GM18858 (cell line): ENCODE measurements at regions not wholly inside any gene's neighbourhood (a gene's known extent, or its start where the extent isn't known, plus 50 kb on each side); places are given as distances from the start of the nearest gene placed in this dataset.

Experiments used
- ATAC-seq: cut with Tn5 transposase; IDR thresholded peaks from one replicate; pipeline ENCODE4 v1.9.1; 2021; ENCODE audit not compliant: unreplicated experiment

GRCh38 chr17:45679426-45679825 lies 104.7 kb upstream of the CRHR1 start:
- ATAC-seq: no peak

GRCh38 chr17:45680360-45680759 lies 103.8 kb upstream of the CRHR1 start:
- no peak for ATAC-seq

- no peak for ATAC-seq
Observed at GRCh38 chr17:45681706-45682105, 102.4 kb upstream of the CRHR1 start.

GRCh38 chr17:45686250-45686649 lies 97.9 kb upstream of the CRHR1 start:
- ATAC-seq: no peak

GRCh38 chr17:45687594-45687993 lies 96.5 kb upstream of the CRHR1 start:
- ATAC-seq: no peak

GRCh38 chr17:45688353-45688752 lies 95.8 kb upstream of the CRHR1 start:
- ATAC-seq: no peak

- ATAC-seq: no peak
Observed at GRCh38 chr17:45688820-45689219, 95.3 kb upstream of the CRHR1 start.

- ATAC-seq: no peak
Observed at GRCh38 chr17:45689451-45689850, 94.7 kb upstream of the CRHR1 start.

GRCh38 chr17:45690625-45691275 lies 93.4 kb upstream of the CRHR1 start:
- ATAC-seq: no peak

- ATAC-seq: no peak
Observed at GRCh38 chr17:45692661-45693060, 91.5 kb upstream of the CRHR1 start.

- no peak for ATAC-seq
Observed at GRCh38 chr17:45693792-45694191, 90.3 kb upstream of the CRHR1 start.

GRCh38 chr17:45696442-45696841 lies 87.7 kb upstream of the CRHR1 start:
- ATAC-seq: no peak

GRCh38 chr17:45697076-45697475 lies 87.0 kb upstream of the CRHR1 start:
- no peak for ATAC-seq

GRCh38 chr17:45700171-45701090 lies 83.7 kb upstream of the CRHR1 start:
- ATAC-seq: no peak

- no peak for ATAC-seq
Observed at GRCh38 chr17:45702666-45703266, 81.4 kb upstream of the CRHR1 start.

- ATAC-seq: no peak
Observed at GRCh38 chr17:45703348-45703747, 80.8 kb upstream of the CRHR1 start.

GRCh38 chr17:45703806-45704205 lies 80.3 kb upstream of the CRHR1 start:
- ATAC-seq: no peak

GRCh38 chr17:45704251-45704650 lies 79.9 kb upstream of the CRHR1 start:
- no peak for ATAC-seq

GRCh38 chr17:45705123-45706009 lies 78.8 kb upstream of the CRHR1 start:
- ATAC-seq: no peak

GRCh38 chr17:45706033-45706432 lies 78.1 kb upstream of the CRHR1 start:
- no peak for ATAC-seq

GRCh38 chr17:45708707-45709290 lies 75.3 kb upstream of the CRHR1 start:
- no peak for ATAC-seq
